K562 (cell line): ENCODE measurements at regions not wholly inside any gene's neighbourhood (a gene's known extent, or its start where the extent isn't known, plus 50 kb on each side); places are given as distances from the start of the nearest gene placed in this dataset.

ENCODE experiments used
- ATF4 ChIP-seq: fragments of 450-650 bp; formaldehyde crosslinking; IDR thresholded peaks from 2 replicates; pipeline ENCODE4 v1.4.0; 2022; ENCODE audit warnings: mild to moderate bottlenecking, moderate library complexity
- CBX8 ChIP-seq: fragments of 200-600 bp; sonication (generic); IDR thresholded peaks from 2 replicates; pipeline ENCODE4 v1.6.1; 2012; ENCODE audit warnings: borderline replicate concordance, mixed run types, low read depth, mild to moderate bottlenecking, moderate library complexity, mixed read lengths, low read length, control low read depth, inconsistent platforms; ENCODE audit not compliant: poor library complexity, severe bottlenecking; ENCODE audit errors: extremely low read depth
- CHD4 ChIP-seq: fragments of 200-600 bp; sonication (generic); IDR thresholded peaks from 3 replicates; pipeline ENCODE4 v1.6.1; 2012; ENCODE audit warnings: low read depth, mild to moderate bottlenecking, mixed read lengths, low read length, inconsistent platforms; ENCODE audit not compliant: insufficient read depth, insufficient replicate concordance, poor library complexity, severe bottlenecking
- DMBX1 ChIP-seq: fragments of 250-450 bp; sonication (Bioruptor Pico); IDR thresholded peaks from 2 replicates; pipeline ENCODE4 v1.8.0; 2022; ENCODE audit warnings: inconsistent platforms, mild to moderate bottlenecking, moderate library complexity, borderline replicate concordance
- EP300 ChIP-seq: IDR thresholded peaks from 2 replicates; pipeline ENCODE4 v1.6.1; 2012; ENCODE audit warnings: low read length, improper control_type of control experiment
- FOXJ3 ChIP-seq: sonication (generic); formaldehyde crosslinking; IDR thresholded peaks from 2 replicates; pipeline ENCODE4 v1.4.0; 2020; ENCODE audit warnings: mild to moderate bottlenecking, missing genetic modification reagents
- JUND ChIP-seq, 2 experiments: IDR thresholded peaks; 2 replicates in 1 of 2; 3 replicates in 1 of 2; pipeline ENCODE4 v1.6.1; 2011; ENCODE audit warnings: borderline replicate concordance in 2 of 2, low read depth in 2 of 2, low read length in 2 of 2, improper control_type of control experiment in 1 of 2, missing biosample characterization in 1 of 2, missing genetic modification characterization in 1 of 2, missing genetic modification reagents in 1 of 2
- KAT8 ChIP-seq: fragments of 450-650 bp; IDR thresholded peaks from 2 replicates; pipeline ENCODE4 v1.6.1; 2016; ENCODE audit warnings: low read depth, mild to moderate bottlenecking
- KLF6 ChIP-seq: fragments of 250-450 bp; sonication (Bioruptor Pico); IDR thresholded peaks from 2 replicates; pipeline ENCODE4 v1.4.0; 2020; ENCODE audit warnings: mild to moderate bottlenecking, moderate library complexity, borderline replicate concordance
- MTA1 ChIP-seq: fragments of 450-650 bp; IDR thresholded peaks from 2 replicates; pipeline ENCODE4 v1.6.1; 2017; ENCODE audit warnings: borderline replicate concordance
- MXI1 ChIP-seq: IDR thresholded peaks from 2 replicates; pipeline ENCODE4 v1.6.1; 2011; ENCODE audit warnings: low read depth, mild to moderate bottlenecking, improper control_type of control experiment, low read length
- NR2F6 ChIP-seq: fragments of 450-650 bp; formaldehyde crosslinking; IDR thresholded peaks from 2 replicates; pipeline ENCODE4 v1.4.0; 2020; ENCODE audit warnings: mild to moderate bottlenecking
- POLR2A ChIP-seq: fragments of 450-650 bp; conservative IDR thresholded peaks from 2 replicates; pipeline ENCODE4 v1.6.1; 2016
- RFX7 ChIP-seq: fragments of 250-450 bp; sonication (Bioruptor Pico); IDR thresholded peaks from 2 replicates; pipeline ENCODE4 v1.5.1; 2021; ENCODE audit warnings: mild to moderate bottlenecking
- RHOXF2B ChIP-seq: fragments of 250-450 bp; sonication (Bioruptor Pico); conservative IDR thresholded peaks from 2 replicates; pipeline ENCODE4 v1.5.1; 2021
- SLC30A9 ChIP-seq: fragments of 250-450 bp; sonication (Bioruptor Pico); IDR thresholded peaks from 2 replicates; pipeline ENCODE4 v1.8.0; 2022; ENCODE audit warnings: mild to moderate bottlenecking, moderate library complexity
- SMARCB1 ChIP-seq: IDR thresholded peaks from 2 replicates; pipeline ENCODE4 v1.6.1; 2011; ENCODE audit warnings: improper control_type of control experiment, low read depth; ENCODE audit not compliant: insufficient read length
- SNAPC5 ChIP-seq: fragments of 250-450 bp; sonication (Bioruptor Pico); IDR thresholded peaks from 2 replicates; pipeline ENCODE4 v1.8.0; 2021; ENCODE audit warnings: moderate library complexity, mild to moderate bottlenecking, inconsistent platforms
- SNRNP70 ChIP-seq: fragments of 200-400 bp; formaldehyde crosslinking; optimal IDR thresholded peaks from 2 replicates; pipeline ENCODE3; 2017; ENCODE audit warnings: low read depth, low read length
- TCFL5 ChIP-seq: fragments of 250-450 bp; sonication (Bioruptor Pico); conservative IDR thresholded peaks from 2 replicates; pipeline ENCODE4 v1.6.1; 2021; ENCODE audit warnings: mild to moderate bottlenecking, moderate library complexity, matching md5 sums
- TFE3 ChIP-seq: fragments of 450-650 bp; formaldehyde crosslinking; IDR thresholded peaks from 2 replicates; pipeline ENCODE4 v1.4.0; 2020; ENCODE audit warnings: mild to moderate bottlenecking, mixed read lengths
- ZBTB1 ChIP-seq: sonication (generic); formaldehyde crosslinking; IDR thresholded peaks from 2 replicates; pipeline ENCODE4 v1.8.1; 2023; ENCODE audit warnings: missing genetic modification reagents, low read depth, mild to moderate bottlenecking, borderline replicate concordance
- ZKSCAN3 ChIP-seq: fragments of 250-450 bp; sonication (Bioruptor Pico); IDR thresholded peaks from 2 replicates; pipeline ENCODE4 v1.4.0; 2020
- ZNF274 ChIP-seq: IDR thresholded peaks from 2 replicates; pipeline ENCODE4 v1.6.1; 2011; ENCODE audit warnings: low read depth, mild to moderate bottlenecking, low read length, moderate library complexity, borderline replicate concordance
- ZNF586 ChIP-seq: fragments of 450-650 bp; formaldehyde crosslinking; conservative IDR thresholded peaks from 2 replicates; pipeline ENCODE4 v1.4.0; 2020; ENCODE audit warnings: mild to moderate bottlenecking, moderate library complexity
- ZNF707 ChIP-seq: fragments of 250-450 bp; sonication (Bioruptor Pico); conservative IDR thresholded peaks from 2 replicates; pipeline ENCODE4 v1.8.0; 2022; ENCODE audit warnings: inconsistent platforms, mild to moderate bottlenecking, moderate library complexity

DNA sequence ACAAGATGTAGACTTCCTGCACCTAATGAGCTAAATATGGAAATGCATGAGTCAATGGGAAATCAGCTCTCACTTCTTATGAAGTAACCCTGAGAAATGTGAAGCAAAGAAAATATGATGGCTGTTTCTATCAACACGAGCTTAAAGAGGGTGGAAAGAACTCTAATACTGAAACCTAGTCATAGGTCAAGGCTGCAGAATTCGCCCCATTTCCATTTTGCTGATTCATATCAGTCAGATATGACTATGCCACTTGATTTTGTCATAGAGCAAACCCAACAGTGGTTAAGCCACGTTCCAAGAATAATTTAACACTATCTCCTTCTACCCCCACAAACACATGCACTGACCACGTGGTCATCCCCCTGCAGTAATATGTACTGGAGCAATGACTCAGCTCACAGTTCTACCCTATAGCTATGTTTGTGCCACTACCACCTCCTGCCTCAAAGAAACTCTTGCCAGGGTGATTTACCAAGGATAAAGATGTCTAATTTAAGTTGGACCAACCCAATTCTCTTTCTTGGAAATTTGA, 157.5 kb downstream of the TMTC3 start (continued):
- no peak for TF ChIP-seq KLF6
- TF ChIP-seq MXI1, result no peak
- no peak for TF ChIP-seq RHOXF2B (CRISPR knock-in tag)
- TF ChIP-seq ZNF586 (CRISPR knock-in tag), result no peak
- peak; percentile 18; the same call in 1 of the 2 replicates for TF ChIP-seq EP300
- TF ChIP-seq RFX7, result no peak
- no peak for TF ChIP-seq SNAPC5 (CRISPR knock-in tag)
- TF ChIP-seq SNRNP70, result no peak
- TF ChIP-seq SLC30A9 (CRISPR knock-in tag), result no peak
- no peak for TF ChIP-seq CHD4
- no peak for TF ChIP-seq ZNF707
- no peak for TF ChIP-seq CBX8
- peak; percentile 7; the same call in 1 of the 2 replicates for TF ChIP-seq JUND (IDR thresholded peaks at IDR 0.05; ENCODE audit: borderline replicate concordance, low read depth, low read length)
- TF ChIP-seq JUND (tag; IDR thresholded peaks at IDR 0.05; ENCODE audit: borderline replicate concordance, low read depth, low read length), result 0 out of 3 replicates have a peak, but pooled peaks have one; percentile 35
- TF ChIP-seq MTA1, result no peak
- TF ChIP-seq FOXJ3, result no peak
- no peak for TF ChIP-seq TCFL5 (CRISPR knock-in tag)
- no peak for TF ChIP-seq ZNF274
- no peak for TF ChIP-seq NR2F6 (CRISPR knock-in tag)
- TF ChIP-seq POLR2A, result no peak
- TF ChIP-seq TFE3, result peak; percentile 50
- TF ChIP-seq ZBTB1, result no peak
- TF ChIP-seq ATF4 (CRISPR knock-in tag), result no peak
- peak; percentile 74; the same call in 1 of the 2 replicates for TF ChIP-seq DMBX1
- TF ChIP-seq ZKSCAN3, result no peak
- no peak for TF ChIP-seq SMARCB1
- no peak for TF ChIP-seq KAT8
